Loucy (cell line): ENCODE measurements at regions not wholly inside any gene's neighbourhood (a gene's known extent, or its start where the extent isn't known, plus 50 kb on each side); places are given as distances from the start of the nearest gene placed in this dataset.
"Not testable (repeated sequence)": the region's sequence is repeated elsewhere in the genome, so short reads cannot be mapped to it uniquely, and the experiment has no call there.

Experiments used
- H2AFZ ChIP-seq: fragments of 200-600 bp; sonication (generic); 2 replicates; pipeline ENCODE4 v1.6.0; 2016; ENCODE audit warnings: antibody characterized with exemption, mild to moderate bottlenecking, low read length, moderate library complexity
- H3F3A ChIP-seq: fragments of 200-600 bp; 2 replicates; pipeline ENCODE4 v1.6.0; 2016; ENCODE audit warnings: antibody characterized with exemption, low read depth, mild to moderate bottlenecking
- H3K27me3 ChIP-seq: fragments of 200-600 bp; sonication (generic); 2 replicates; pipeline ENCODE4 v1.6.1; 2014; ENCODE audit warnings: low read length, mild to moderate bottlenecking; ENCODE audit not compliant: insufficient read depth, poor library complexity, severe bottlenecking
- H3K36me3 ChIP-seq: fragments of 200-600 bp; sonication (generic); 2 replicates; pipeline ENCODE4 v1.6.1; 2016; ENCODE audit warnings: low read length; ENCODE audit not compliant: insufficient read depth
- H3K4me1 ChIP-seq: fragments of 200-600 bp; sonication (generic); 2 replicates; pipeline ENCODE4 v1.5.1; 2014; ENCODE audit warnings: low read length, mild to moderate bottlenecking; ENCODE audit not compliant: insufficient read depth, poor library complexity, severe bottlenecking
- H3K4me2 ChIP-seq: fragments of 200-600 bp; sonication (generic); 2 replicates; pipeline ENCODE4 v1.6.0; 2014; ENCODE audit warnings: antibody characterized with exemption, low read length, low read depth, mild to moderate bottlenecking; ENCODE audit not compliant: poor library complexity, severe bottlenecking
- H3K4me3 ChIP-seq: fragments of 200-600 bp; sonication (generic); 2 replicates; pipeline ENCODE4 v1.5.1; 2014; ENCODE audit warnings: low read length, mild to moderate bottlenecking, mixed read lengths; ENCODE audit not compliant: poor library complexity, severe bottlenecking
- H3K79me2 ChIP-seq: fragments of 200-600 bp; sonication (generic); 2 replicates; pipeline ENCODE4 v1.6.1; 2014; ENCODE audit warnings: low read length; ENCODE audit not compliant: insufficient read depth
- H3K9ac ChIP-seq: fragments of 200-600 bp; sonication (generic); 2 replicates; pipeline ENCODE4 v1.6.0; 2014; ENCODE audit warnings: mild to moderate bottlenecking, low read depth, low read length, moderate library complexity; ENCODE audit not compliant: poor library complexity, severe bottlenecking
- H3K9me2 ChIP-seq: fragments of 200-600 bp; sonication (generic); replicated peaks from 2 replicates; pipeline ENCODE4 v1.6.1; 2016; ENCODE audit warnings: low read depth, low read length, mixed read lengths
- H3K9me3 ChIP-seq: fragments of 200-600 bp; sonication (generic); 2 replicates; pipeline ENCODE4 v1.6.1; 2014; ENCODE audit warnings: mild to moderate bottlenecking, antibody characterized with exemption, low read length, low read depth; ENCODE audit not compliant: insufficient read depth
- H4K20me1 ChIP-seq: fragments of 200-600 bp; sonication (generic); 2 replicates; pipeline ENCODE4 v1.6.0; 2014; ENCODE audit warnings: antibody characterized with exemption, low read length, mild to moderate bottlenecking; ENCODE audit not compliant: insufficient read depth, poor library complexity, severe bottlenecking
- EZH2phosphoT487 ChIP-seq: fragments of 200-600 bp; IDR thresholded peaks from 2 replicates; pipeline ENCODE4 v1.6.1; 2018; ENCODE audit warnings: antibody characterized with exemption, mild to moderate bottlenecking, moderate library complexity, borderline replicate concordance
- TF ChIP-seq, protein P1 (sequence below): fragments of 200-600 bp; sonication (generic); conservative IDR thresholded peaks from 2 replicates; pipeline ENCODE4 v1.5.1; 2014; ENCODE audit warnings: mild to moderate bottlenecking, antibody characterized with exemption, low read length

DNA sequence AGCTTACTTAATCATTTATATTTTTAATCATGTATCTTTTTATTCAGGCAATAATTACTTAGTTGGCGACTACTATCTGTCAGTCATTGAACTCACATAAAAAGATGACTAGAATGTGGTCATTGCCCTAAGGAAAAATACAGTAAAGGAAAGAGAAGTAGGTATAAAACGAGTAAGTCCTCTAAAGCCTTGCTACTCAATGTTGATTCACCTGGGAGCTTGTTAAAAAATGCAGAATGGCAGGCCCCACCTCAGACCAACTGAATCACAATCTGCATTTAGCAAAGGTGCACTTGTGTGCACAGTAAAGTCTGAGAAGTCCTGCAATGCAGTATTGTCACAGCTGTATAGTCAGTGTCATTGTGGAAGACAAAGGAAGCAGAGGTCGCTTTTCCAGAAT is 592.4 kb downstream of the CSNK1G3 start:
- Histone ChIP-seq H2AFZ (no peak overlapping the region), H3K9me2 (no peaks in the 10 kb centered on the region), H3K27me3 (no peaks in the 10 kb centered on the region), H3K9ac (no peak overlapping the region), H3F3A (no peaks in the 10 kb centered on the region), H4K20me1 (no peaks in the 10 kb centered on the region), H3K36me3 (no peaks in the 10 kb centered on the region), H3K79me2 (no peaks in the 10 kb centered on the region), H3K4me2 (no peak overlapping the region), H3K4me3 (no peak overlapping the region), H3K9me3 (no peaks in the 10 kb centered on the region), H3K4me1 (no peaks in the 10 kb centered on the region)
- TF ChIP-seq EZH2phosphoT487 = no peak
- TF ChIP-seq, protein P1, sequence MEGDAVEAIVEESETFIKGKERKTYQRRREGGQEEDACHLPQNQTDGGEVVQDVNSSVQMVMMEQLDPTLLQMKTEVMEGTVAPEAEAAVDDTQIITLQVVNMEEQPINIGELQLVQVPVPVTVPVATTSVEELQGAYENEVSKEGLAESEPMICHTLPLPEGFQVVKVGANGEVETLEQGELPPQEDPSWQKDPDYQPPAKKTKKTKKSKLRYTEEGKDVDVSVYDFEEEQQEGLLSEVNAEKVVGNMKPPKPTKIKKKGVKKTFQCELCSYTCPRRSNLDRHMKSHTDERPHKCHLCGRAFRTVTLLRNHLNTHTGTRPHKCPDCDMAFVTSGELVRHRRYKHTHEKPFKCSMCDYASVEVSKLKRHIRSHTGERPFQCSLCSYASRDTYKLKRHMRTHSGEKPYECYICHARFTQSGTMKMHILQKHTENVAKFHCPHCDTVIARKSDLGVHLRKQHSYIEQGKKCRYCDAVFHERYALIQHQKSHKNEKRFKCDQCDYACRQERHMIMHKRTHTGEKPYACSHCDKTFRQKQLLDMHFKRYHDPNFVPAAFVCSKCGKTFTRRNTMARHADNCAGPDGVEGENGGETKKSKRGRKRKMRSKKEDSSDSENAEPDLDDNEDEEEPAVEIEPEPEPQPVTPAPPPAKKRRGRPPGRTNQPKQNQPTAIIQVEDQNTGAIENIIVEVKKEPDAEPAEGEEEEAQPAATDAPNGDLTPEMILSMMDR = no peak

DNA sequence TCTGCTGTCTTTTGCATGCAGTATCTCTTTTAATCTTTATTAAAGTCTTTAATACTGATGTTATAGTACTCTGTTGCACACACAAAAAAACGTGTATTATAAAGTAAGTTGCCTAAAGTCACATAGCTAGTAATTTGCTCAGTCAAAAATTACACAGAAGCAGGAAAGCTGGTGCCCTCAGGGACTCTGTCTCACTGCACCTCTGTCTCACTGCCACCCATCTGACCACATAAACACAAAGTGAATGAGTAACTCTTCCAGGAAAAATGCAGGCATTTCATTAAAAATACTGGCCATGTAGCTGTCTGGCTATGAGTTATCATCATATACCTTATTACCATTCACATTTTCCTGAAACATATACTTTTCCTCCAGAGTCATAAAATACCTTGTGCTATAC is 591.7 kb downstream of the CSNK1G3 start:
- Histone ChIP-seq H3K4me2 (no peak overlapping the region), H3F3A (no peaks in the 10 kb centered on the region), H3K9ac (no peak overlapping the region), H3K36me3 (no peaks in the 10 kb centered on the region), H2AFZ (no peak overlapping the region), H3K9me3 (no peaks in the 10 kb centered on the region), H3K27me3 (no peaks in the 10 kb centered on the region), H3K79me2 (no peaks in the 10 kb centered on the region), H4K20me1 (no peaks in the 10 kb centered on the region), H3K9me2 (no peaks in the 10 kb centered on the region), H3K4me1 (peaks cover 2% of the 10 kb centered on the region), H3K4me3 (no peak overlapping the region)
- TF ChIP-seq EZH2phosphoT487 = no peak
- TF ChIP-seq, protein P1 = no peak

DNA sequence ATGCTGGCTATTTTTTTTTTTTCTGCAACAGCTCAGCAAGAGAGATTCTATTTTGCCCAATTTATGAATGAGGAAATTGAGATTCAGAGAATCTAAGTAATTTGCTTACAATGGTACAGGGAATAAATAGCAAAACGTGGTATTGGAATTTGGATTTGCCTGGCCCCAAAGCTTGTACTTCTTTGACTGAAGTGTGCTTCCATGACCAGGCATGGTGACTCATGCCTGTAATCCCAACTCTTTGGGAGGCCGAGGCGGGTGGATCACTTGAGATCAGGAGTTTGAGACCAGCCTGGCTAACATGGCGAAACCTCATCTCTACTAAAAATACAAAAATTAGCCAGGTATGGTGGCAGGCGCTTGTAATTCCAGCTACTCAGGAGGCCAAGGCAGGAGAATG is 591.1 kb downstream of the CSNK1G3 start:
- H3K9me3 ChIP-seq, H3K79me2 ChIP-seq, H3K4me1 ChIP-seq, H4K20me1 ChIP-seq, H2AFZ ChIP-seq, H3K27me3 ChIP-seq, H3K4me3 ChIP-seq, H3F3A ChIP-seq, H3K9ac ChIP-seq, H3K9me2 ChIP-seq, H3K4me2 ChIP-seq, H3K36me3 ChIP-seq: not testable (repeated sequence)

DNA sequence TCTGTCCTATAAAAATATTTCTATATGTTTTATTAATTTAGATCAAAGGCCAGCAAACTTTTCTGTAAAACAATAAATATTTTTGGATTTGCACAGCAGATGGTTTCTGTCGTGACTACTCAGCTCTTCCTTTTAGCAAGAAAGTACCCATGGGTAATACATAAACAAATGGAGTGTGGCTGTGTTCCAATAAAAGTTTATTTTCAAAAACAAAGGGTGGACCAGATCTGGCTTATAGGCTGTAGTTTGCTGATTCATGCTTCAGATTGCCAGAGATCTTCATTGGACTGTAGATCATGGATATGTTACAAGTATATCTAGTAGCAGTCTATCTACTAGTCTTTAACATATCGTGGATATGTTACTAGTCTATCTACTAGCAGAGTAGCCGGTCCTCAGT is 590.5 kb downstream of the CSNK1G3 start:
- Histone ChIP-seq H3K4me1 (peaks cover 3% of the 10 kb centered on the region), H3F3A (no peaks in the 10 kb centered on the region), H3K4me3 (no peak overlapping the region), H3K27me3 (no peaks in the 10 kb centered on the region), H3K9me2 (no peaks in the 10 kb centered on the region), H3K9me3 (no peaks in the 10 kb centered on the region), H3K9ac (no peak overlapping the region), H3K79me2 (no peaks in the 10 kb centered on the region), H3K36me3 (no peaks in the 10 kb centered on the region), H2AFZ (no peak overlapping the region), H4K20me1 (no peaks in the 10 kb centered on the region), H3K4me2 (no peak overlapping the region)
- TF ChIP-seq EZH2phosphoT487 = no peak
- TF ChIP-seq, protein P1 = no peak
